Prostate gland (tissue), 2 donors: ENCODE measurements at regions not wholly inside any gene's neighbourhood (a gene's known extent, or its start where the extent isn't known, plus 50 kb on each side); places are given as distances from the start of the nearest gene placed in this dataset.

ENCODE experiments used
- DNase-seq: peaks from one replicate; pipeline ENCODE4 v3.0.0-alpha.2; 2019; ENCODE audit warnings: low spot score
- H3K27ac ChIP-seq, 2 donors: fragments of 200-600 bp; sonication (generic); 2 replicates each; pipeline ENCODE4 v1.5.1; 2017 to 2019
- H3K27me3 ChIP-seq: fragments of 200-600 bp; sonication (generic); replicated peaks from 2 replicates; pipeline ENCODE4 v1.5.1; 2019; ENCODE audit not compliant: insufficient read depth
- H3K36me3 ChIP-seq, 2 donors: fragments of 200-600 bp; sonication (generic); 1 replicate in 1 of 2; 2 replicates in 1 of 2; pipeline versions ENCODE4 v1.5.1 to v1.8.1; 2017 to 2019
- H3K4me1 ChIP-seq: fragments of 200-600 bp; sonication (generic); replicated peaks from 2 replicates; pipeline ENCODE4 v1.5.1; 2019
- H3K4me3 ChIP-seq, 2 donors: fragments of 200-600 bp; sonication (generic); 2 replicates each; pipeline ENCODE4 v1.5.1; 2017 to 2019
- H3K9me3 ChIP-seq: fragments of 200-600 bp; sonication (generic); 2 replicates; pipeline ENCODE4 v1.5.1; 2017
- POLR2A ChIP-seq: fragments of 450-650 bp; IDR thresholded peaks from one replicate; pipeline ENCODE4 v1.6.1; 2016; ENCODE audit warnings: antibody characterized with exemption, mild to moderate bottlenecking
- POLR2AphosphoS5 ChIP-seq: sonication (generic); formaldehyde crosslinking; IDR thresholded peaks from one replicate; pipeline ENCODE4 v1.6.1; 2017; ENCODE audit warnings: antibody characterized with exemption
- WGBS: methylation state at CpG from one replicate; pipeline ENCODE4 v1.1.5; 2018; 5-methylcytosine and 5-hydroxymethylcytosine counted together
- intact Hi-C: fragments of 100-400 bp; cut with DNase I; formaldehyde crosslinking; loops from one replicate; pipeline ENCODE4 v1.14.2; 2022
- TF ChIP-seq, protein P1 (sequence below), 4 experiments: fragments of 200-600 bp in 2 of 4; fragments of 450-650 bp in 2 of 4; sonication (generic) in 2 of 4; IDR thresholded peaks; 1 replicate in 3 of 4; 2 replicates in 1 of 4; pipeline ENCODE4 v1.5.1; 2016 to 2019; ENCODE audit warnings: antibody characterized with exemption in 4 of 4, mild to moderate bottlenecking in 2 of 4, moderate library complexity in 2 of 4

DNA sequence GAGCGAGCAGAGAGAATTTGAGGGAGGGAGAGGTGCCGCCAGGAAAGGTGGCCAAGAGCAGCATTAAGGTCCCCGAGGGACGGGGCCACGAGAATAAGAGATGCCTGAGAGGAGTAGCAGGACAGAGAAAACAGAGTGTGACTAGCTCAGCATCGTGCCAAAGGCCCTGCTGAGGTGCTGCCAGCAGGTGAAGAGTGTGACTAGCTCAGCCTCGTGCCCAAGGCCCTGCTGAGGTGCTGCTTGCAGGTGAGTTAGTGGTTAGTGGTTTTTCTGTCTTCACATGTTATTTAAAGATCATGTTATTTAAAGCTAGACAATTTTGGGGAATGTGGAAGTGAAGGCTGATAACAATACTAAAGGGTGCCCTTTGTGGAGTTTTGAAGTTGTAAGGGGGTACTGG, 464.5 kb upstream of the FAT1 start:
- no peak for DNase-seq
- WGBS: 63% methylated on average over 7 of the region's 7 CpGs
- TF ChIP-seq, protein P1, sequence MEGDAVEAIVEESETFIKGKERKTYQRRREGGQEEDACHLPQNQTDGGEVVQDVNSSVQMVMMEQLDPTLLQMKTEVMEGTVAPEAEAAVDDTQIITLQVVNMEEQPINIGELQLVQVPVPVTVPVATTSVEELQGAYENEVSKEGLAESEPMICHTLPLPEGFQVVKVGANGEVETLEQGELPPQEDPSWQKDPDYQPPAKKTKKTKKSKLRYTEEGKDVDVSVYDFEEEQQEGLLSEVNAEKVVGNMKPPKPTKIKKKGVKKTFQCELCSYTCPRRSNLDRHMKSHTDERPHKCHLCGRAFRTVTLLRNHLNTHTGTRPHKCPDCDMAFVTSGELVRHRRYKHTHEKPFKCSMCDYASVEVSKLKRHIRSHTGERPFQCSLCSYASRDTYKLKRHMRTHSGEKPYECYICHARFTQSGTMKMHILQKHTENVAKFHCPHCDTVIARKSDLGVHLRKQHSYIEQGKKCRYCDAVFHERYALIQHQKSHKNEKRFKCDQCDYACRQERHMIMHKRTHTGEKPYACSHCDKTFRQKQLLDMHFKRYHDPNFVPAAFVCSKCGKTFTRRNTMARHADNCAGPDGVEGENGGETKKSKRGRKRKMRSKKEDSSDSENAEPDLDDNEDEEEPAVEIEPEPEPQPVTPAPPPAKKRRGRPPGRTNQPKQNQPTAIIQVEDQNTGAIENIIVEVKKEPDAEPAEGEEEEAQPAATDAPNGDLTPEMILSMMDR (IDR thresholded peaks at IDR 0.05): no peak
- no peak for TF ChIP-seq POLR2A
- TF ChIP-seq POLR2AphosphoS5: no peak

DNA sequence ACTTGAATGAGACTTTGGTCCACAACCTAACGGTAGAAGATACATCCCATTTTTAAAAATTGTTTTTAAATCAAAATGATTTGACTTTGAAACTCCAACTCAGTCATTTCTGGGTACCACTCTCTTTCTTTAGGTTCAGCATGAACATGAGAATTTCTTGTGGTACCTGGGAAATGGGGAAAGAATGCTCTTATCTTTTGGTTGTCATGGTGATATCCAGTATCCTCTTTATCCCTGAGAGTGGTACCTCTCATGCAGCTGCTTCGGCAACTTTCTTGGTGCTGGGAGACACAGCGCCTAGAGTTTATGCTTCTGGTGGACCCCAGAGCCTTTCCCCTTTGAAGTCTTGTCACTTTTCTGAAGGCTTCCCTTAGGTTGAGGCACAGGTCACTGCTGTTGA, 465.1 kb upstream of the FAT1 start:
- H3K27me3 ChIP-seq: no peaks in the 10 kb centered on the region
- DNase-seq: no peak
- TF ChIP-seq, protein P1 (IDR thresholded peaks at IDR 0.05): no peak
- TF ChIP-seq POLR2AphosphoS5: no peak
- TF ChIP-seq POLR2A: no peak
- no peaks in the 10 kb centered on the region for H3K36me3 ChIP-seq
- no peak overlapping the region for H3K4me3 ChIP-seq
- intact Hi-C loops: no loop called here
- no peaks in the 10 kb centered on the region for H3K9me3 ChIP-seq
- H3K27ac ChIP-seq: no peak overlapping the region
- WGBS: 92% methylated on average over 3 of the region's 3 CpGs
- no peaks in the 10 kb centered on the region for H3K4me1 ChIP-seq

More for the DNA sequence above, 464.5 kb upstream of the FAT1 start:
- Histone ChIP-seq H3K36me3 (no peaks in the 10 kb centered on the region), H3K27me3 (no peaks in the 10 kb centered on the region), H3K27ac (no peak overlapping the region), H3K4me3 (no peak overlapping the region), H3K9me3 (no peaks in the 10 kb centered on the region), H3K4me1 (no peaks in the 10 kb centered on the region)
- intact Hi-C loops: no loop called here

DNA sequence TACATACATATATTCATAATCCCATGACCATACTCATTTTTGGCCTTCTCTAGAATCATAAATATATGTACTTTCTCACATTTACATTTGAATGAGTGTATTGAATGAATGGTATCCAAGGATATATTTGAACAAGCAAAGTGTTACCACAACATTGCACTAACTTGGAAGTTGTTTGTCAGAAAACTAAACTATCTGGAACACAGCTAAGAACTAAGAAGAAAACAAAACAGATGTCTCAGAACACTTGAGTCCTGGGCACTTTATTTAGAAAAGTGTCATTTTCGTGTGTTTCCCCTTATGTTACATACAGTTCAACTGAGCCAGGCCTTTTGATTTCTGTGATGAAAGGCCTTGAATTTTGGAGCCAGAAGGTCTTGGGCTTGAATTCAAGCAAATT, 466.7 kb upstream of the FAT1 start:
- no peaks in the 10 kb centered on the region for H3K36me3 ChIP-seq
- WGBS: 59% methylated on average over 1 of the region's 1 CpG
- TF ChIP-seq, protein P1 (IDR thresholded peaks at IDR 0.05): no peak
- no peak for TF ChIP-seq POLR2AphosphoS5
- no peak for TF ChIP-seq POLR2A
- H3K4me1 ChIP-seq: no peaks in the 10 kb centered on the region
- intact Hi-C loops: no loop called here
- H3K9me3 ChIP-seq: no peaks in the 10 kb centered on the region
- no peak for DNase-seq
- H3K27me3 ChIP-seq: no peaks in the 10 kb centered on the region
- no peak overlapping the region for H3K27ac ChIP-seq
- H3K4me3 ChIP-seq: no peak overlapping the region

DNA sequence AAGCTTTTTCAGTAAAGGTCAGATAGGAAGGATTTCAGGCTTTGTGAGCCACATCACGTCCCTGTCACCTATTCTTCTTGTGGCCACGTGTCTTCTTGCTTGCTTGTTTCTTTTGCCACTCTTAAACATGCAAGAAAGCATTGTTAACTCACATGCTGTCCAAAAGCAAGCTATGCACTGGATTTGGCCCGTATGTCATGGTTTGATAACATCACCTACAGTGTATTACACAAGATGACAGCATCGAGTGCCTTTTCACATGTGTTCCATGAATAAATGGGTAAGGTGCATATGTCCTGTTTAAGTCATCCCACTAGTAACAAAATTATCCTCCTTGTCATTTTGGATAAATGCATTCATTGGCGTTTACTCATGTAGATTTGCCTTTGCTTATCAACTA, 468.0 kb upstream of the FAT1 start:
- Histone ChIP-seq H3K36me3 (no peaks in the 10 kb centered on the region), H3K27ac (no peak overlapping the region), H3K27me3 (no peaks in the 10 kb centered on the region), H3K4me1 (no peaks in the 10 kb centered on the region), H3K9me3 (no peaks in the 10 kb centered on the region), H3K4me3 (no peak overlapping the region)
- DNase-seq: no peak
- TF ChIP-seq POLR2AphosphoS5: no peak
- TF ChIP-seq, protein P1 (IDR thresholded peaks at IDR 0.05): no peak
- TF ChIP-seq POLR2A: no peak
- intact Hi-C loops: no loop called here
- WGBS: 79% methylated on average over 5 of the region's 5 CpGs

DNA sequence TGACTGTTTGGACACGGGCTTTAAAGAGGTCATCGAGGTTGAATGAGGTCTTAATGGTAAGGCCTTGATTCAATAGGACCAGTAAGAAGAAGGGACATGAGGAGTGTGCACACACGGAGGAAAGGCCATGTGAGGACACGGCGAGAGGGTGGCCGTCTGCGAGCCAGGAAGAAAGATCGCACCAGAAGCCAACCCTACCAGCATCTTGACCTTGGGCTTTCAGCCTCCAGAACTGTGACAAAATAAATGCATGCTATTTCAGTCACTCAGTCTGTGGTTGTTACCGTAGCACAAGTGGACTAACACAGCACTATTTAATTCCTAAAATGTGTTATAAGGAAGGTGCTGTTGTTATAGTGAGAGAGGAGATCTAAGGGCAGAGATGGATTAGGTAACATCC, 468.6 kb upstream of the FAT1 start:
- intact Hi-C loops: no loop called here
- no peaks in the 10 kb centered on the region for H3K36me3 ChIP-seq
- no peak overlapping the region for H3K4me3 ChIP-seq
- H3K4me1 ChIP-seq: no peaks in the 10 kb centered on the region
- WGBS: 96% methylated on average over 9 of the region's 9 CpGs
- TF ChIP-seq POLR2AphosphoS5 (no peak), POLR2A (no peak)
- TF ChIP-seq, protein P1 (IDR thresholded peaks at IDR 0.05): no peak
- no peaks in the 10 kb centered on the region for H3K27me3 ChIP-seq
- no peak overlapping the region for H3K27ac ChIP-seq
- no peaks in the 10 kb centered on the region for H3K9me3 ChIP-seq
- DNase-seq: no peak
